Islet of Langerhans (tissue), 1 donor: ENCODE measurements at regions not wholly inside any gene's neighbourhood (a gene's known extent, or its start where the extent isn't known, plus 50 kb on each side); places are given as distances from the start of the nearest gene placed in this dataset.

ENCODE experiments used
- FAIRE-seq: peaks from one replicate; lab custom pipeline; 2011; peaks lifted over from hg19 to GRCh38; lab: Jason Lieb, UNC

DNA sequence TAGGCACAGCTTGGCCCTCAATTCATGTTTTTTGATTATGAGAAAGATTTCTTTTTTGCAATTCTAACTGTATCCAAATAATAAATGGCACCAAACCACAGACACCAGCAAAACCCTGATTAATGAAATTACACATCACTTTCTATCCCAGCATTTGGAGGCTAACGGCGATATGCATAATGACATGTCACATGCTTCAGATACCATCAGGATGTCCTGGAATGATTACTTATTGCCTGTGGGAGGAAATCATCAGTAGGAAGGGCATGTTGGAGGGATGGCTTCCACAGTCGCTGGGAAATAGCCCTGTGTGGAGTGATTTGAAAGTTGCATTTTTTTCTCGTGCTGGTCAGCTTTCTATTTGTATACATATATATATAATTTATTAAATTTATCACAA, 121.7 kb downstream of the CMPK2 start:
- no peak for FAIRE-seq

DNA sequence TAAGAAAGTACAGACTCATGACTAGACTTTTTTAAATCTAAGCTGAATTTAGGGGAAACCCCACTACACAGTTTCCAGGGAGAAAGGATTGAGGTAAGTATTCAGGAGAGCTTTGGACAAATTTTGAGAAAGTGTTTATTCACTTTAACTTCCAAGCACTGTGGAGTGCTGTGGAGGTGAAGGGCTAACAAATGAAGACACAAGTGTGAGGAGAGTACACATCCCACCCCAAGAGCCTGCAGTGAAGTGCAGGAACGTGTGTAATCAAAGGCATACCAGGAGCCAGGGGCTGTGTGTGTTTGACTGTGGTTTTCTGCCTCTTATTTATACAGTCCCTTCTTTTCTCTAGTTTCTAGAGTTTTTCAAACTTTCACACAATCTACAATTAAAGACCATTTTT, 118.3 kb downstream of the CMPK2 start:
- FAIRE-seq, result no peak

DNA sequence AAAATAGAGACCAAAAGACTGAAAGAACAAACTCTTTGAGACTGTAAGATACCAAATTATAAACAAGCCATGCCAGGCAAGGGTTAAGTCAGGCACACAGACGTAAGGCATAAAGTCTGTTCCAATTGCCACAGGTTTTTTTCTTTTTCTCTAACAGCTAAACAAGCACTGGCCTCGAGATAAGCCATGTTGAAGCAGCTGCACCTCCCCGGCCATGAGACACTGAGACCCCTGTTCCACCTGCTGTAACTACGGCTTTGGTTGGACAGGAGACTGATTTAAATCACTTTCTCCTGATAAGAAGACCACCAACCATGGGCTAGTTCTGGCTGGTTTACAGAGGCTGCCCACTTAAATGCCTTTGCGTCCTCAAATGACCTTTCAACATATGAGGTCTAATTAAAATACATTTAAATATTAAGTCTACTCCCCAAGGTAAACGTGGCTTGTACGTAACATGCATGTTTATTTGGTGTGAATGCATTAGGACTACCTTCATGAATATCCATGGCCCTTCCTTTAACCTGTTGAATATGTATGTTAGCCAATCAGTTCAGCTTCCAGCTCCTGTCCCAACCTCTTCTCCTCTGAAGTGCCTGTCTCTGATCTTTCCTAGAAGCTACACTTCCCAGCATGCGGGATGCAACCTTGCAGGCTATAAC, 117.2 kb downstream of the CMPK2 start:
- no peak for FAIRE-seq

DNA sequence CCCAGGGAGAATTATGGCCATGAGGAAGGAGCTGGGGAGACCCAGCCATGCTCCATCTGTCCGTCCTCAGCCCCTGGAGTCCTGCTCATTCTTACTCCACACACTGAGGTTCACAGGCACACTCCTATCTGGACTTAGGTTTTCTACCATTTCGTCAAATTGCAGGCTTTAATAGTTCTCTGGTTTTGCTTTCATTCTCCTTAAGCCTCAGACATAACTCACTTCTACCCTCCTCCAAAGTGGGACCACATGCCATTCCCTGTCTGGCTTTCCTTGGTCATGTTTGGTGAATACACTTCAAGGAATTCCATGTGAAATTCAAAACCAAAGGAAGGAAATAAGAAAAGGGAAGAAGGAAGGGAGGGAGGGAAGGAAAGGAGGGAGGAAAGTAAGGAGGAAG, 115.7 kb downstream of the CMPK2 start:
- no peak for FAIRE-seq

DNA sequence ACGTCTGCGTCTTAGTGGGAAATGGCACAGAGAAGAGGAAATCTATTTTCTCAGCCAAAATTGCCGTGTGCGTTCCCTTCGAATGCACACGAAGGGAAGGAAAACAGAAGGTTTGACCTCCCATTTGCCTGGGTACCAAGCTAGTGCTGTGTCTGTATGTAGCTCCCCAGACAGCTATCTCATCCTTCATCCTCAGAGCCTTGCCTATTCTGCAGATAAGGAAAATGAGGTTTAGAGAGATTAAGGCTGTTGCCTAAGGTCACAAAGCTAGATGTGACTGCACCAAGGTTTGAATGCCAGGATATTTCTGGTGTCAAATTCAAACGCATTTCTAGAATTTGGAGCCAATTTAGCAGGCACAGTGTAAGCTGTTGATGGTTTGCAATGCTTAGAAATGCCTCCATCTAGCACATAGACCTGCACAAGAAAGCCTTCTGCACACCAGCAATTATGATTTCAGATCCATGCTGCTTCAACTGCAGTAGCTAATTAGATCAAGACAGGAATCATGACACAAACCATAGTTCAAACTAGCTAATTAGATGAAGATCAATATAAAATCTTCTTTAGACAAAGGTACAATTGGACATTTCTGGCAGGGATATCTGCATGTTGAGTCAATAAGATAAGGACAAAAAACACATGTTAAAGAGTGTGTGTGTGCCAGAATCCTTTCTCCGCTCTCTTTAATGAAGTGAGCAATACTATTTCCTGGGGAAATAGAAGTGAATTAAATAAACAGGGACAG, 115.1 kb downstream of the CMPK2 start:
- no peak for FAIRE-seq

DNA sequence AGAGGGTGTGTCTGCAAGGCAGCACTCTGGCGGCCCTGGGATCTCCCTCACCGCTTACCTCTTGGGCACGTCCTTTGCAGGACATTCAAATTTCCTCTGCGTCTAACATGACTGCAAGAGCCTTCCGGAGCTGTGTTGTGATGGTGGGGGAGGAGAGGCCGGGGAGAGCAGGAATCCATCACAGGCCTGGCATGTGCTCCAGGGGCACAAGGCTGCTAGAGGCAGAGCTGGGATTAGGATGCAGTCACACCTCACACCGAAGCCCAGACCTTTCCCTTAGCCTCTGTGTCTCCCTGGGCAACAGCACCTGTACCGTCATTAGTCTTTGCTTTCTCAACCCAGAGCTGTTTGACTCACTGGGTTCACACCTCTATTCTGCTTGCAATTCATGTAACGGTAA, 111.3 kb downstream of the CMPK2 start:
- FAIRE-seq, result no peak

DNA sequence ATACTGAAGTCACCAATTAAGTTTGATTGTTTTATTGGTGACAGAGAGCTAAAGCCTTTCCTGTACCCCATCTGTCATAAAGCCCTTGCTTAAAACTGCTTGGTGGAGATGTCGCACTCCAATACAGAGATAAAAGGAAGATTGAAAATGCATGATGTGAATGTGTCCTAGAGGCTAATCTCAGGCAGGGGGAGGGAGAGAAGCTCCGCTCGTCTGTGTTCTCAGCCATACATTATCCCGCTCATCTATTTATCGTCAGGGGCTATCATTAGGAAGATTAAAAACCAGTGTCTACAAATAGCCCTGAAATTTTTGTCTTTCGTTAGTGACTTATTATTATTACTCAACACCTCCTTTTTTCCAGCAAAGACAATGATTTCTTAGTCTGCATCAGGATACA, 110.3 kb downstream of the CMPK2 start:
- no peak for FAIRE-seq

DNA sequence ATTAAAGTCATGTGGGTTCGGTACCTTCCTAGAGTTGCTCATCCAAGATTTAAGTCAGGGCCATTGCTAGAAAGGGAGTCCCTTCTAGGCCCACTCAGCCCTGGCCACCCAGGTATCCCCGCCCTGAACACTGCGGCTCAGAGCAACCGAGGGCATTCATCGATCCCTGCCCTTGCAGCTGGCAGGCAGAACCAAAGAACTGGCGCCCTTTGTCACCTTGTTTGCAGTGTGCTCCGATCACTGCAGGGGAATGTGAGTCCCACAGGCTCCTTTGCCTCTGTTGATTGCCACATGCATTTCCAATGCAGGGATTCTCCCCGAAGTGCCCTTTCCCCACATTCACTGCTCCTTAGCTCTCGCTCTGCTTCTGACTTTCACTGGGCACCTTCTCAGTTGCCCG, 108.5 kb downstream of the CMPK2 start:
- FAIRE-seq, result no peak

DNA sequence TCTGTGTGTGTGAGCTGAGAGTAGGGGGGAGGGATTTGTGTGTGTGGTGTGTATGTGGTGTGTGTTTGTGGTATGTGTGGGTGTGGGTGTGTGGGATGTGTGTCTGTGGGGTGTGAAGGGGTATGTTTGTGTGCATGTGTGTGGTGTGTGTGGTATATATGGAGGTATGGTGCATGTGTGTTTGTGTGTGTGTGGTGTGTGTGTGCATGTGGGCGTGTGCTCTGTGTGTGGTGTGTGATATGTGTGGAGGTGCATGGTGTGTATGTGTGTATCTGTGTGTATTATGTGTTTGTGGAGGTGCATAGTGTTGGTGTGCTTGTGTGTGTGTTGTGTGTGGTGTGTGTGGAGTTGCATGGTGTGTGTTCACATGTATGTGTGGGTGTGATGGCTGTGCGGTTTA, 106.0 kb downstream of the CMPK2 start:
- no peak for FAIRE-seq

DNA sequence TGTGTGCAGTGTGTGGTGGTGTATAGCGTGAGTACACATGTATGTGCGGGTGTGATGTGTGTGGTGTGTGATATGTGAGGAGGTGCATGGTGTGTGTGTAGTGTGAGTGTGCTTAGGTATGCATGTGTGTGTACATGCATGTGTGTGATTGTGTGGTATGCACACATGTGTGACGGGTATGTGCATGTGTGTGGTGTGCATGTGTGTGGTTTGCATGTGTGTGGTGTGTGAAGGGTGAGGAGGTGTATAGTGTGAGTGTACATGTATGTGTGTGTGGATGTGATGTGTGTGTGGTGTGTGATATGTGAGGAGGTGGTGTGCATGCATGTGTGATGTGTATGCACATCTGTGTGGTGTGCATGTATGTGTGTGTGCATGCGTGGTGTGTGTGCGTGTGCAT, 105.6 kb downstream of the CMPK2 start:
- no peak for FAIRE-seq

DNA sequence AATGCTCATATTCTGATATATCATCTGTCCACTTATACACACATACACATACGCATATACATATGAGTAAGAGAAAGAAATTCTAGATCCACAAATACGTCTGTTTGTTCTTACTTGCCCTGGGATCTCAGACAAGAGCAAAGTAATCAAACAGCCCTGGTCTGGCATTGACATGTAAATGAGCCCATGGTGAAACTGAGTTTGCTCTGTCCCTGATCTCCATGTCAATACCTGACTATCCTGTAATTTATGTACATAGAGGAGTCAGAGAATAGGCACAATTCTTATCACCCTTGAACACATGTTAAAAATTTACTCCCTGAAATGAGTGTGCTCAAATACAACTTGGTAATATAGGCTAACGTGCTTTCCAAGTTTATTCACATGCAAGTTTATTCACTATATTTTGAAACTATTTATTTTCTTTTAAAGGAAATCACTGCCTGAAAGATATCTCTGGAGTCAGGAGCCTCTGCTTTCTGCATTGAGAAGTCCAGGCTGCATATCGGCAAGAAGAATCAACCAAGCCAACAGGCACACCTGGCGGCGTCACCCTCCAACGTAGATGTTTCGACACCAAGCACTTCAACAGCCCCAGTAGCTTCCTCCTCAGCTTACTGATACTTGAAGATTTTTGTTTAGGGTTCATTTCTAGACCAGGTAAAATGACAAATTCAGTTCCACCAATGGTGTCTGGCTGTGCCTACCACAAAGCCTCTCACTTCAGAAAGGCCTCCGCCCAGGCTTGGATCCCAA, 100.6 kb downstream of the CMPK2 start:
- no peak for FAIRE-seq

DNA sequence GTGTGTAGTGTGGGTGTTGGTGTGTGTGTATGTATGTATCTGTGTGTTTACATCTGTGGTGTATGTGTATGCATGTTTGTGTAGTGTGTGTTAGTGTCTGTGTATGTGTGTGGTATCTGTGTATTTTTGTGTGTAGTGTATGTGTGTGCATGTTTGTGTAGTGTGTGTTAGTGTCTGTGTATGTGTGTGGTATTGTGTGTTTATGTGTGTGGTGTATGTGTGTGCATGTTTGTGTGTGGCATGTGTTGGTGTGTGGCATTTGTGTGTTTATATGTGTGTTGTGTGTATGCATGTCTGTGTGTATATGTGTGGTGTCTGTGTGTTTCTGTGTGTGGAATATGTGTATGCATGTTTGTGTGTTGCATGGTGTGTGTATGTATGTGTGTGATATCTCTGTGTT, 96.4 kb downstream of the CMPK2 start:
- FAIRE-seq, result no peak

DNA sequence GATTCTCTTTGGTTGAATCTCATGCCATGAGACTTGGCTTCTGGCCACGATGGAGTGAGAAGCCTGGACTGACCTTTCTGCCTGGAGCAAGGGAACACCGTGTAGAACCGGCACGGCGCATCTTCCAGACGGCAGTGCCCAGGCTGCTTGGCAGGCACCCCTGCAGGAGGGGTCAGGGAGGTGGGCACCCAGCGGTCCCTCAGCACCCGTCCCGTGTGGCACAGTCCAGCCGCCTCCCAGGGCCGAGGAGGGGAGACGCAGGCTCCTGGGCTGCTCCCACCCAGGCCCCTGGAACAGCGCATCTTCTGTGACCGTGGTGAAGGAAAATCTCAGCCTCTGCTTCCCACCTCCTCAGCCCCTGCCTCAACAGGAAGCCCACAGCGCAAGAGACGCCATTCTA, 95.7 kb downstream of the CMPK2 start:
- FAIRE-seq, result no peak

DNA sequence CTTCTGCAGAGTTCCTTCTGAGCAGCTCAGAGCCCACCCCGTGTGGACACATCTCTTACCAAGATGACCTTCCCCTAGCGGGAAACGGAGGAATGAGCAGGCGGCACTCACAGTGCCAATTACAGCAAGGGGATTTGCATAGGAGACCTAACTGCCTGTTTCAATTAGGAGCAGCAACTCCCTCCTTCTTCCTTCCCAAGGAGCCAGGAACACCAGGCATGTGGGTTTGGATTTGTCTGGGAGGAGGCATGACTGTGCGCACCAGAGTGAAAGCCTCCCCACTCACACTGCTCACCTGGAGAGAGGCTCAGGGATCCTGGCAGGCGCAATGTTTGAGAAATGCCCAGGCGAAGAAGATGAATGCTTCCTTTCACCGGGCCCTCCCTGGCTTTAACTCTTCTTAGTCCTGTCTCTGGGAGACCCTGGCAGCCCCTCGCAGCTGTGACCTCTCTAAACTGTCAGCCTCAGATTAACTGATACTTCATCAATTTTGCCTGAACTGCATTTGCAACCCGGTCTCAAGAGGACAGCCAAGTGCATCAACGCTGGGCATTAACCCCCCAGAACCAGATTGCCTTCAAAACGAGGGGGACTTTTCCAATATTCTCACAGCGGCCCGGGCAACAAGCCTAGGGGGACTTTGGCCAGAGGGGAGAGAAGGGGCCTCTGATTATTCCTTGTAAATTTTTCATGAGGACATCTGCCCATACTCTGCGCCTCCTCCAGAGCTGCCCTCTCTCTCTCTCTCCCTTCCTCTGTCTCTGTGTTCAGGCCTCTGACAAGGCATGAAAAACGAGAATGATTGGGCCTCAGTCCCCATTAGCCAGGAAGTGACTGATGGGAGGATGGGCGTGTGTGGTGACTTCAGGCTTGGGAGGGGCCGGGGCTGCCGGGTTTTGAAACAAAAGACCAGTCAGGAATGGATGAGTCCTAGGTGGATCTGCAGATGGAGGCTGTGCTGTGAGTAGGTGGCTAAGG, 93.8 kb downstream of the CMPK2 start:
- FAIRE-seq, result no peak

DNA sequence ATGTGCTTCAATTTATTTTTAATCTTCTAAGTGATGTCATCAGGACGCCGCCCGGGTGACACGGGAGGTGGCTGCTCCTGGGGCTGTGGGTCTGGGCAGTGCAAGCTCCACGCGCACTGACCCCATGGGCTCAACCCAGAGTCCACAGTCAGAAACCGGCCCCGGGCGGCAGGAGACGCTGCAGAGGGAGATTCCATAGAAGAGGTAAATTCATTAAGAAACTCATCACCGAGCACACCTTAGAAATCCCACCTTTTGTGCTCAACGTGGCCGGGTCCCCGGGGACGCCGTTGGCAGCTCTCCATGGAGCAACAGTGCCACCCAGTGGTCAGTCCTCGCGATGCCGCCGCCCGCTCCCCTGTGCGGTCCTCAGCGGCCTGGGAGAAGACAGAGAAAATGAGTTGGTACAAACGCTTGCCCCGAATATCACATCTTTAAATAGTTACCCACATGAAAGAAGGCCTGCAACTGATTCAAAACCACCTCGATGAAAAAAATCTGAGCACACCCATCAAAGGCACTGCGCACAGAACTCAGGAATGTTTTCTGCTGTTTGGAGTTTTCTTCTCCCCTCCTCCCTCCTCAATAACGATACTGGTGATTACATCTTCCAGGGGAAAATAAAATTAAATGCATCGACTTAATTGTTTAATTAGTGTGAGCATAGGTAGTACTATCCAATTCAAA, 92.6 kb downstream of the CMPK2 start:
- no peak for FAIRE-seq

DNA sequence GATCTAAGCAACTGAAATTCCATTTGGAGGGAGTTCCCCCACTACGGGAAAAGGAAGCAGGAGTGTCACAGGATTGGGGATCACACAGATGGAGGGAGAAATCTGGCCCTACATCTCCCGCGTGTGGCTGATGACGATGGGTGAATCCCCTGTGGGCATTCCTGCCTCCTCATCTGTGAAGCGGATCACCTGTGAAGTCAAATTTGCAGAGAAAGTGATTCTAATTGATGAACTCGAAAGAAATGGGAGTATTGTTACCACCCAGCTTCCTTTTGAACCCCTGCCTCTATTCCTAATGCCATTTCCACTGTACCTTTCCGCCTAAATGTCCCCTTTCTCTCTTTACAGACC, 92.0 kb downstream of the CMPK2 start:
- FAIRE-seq, result no peak

DNA sequence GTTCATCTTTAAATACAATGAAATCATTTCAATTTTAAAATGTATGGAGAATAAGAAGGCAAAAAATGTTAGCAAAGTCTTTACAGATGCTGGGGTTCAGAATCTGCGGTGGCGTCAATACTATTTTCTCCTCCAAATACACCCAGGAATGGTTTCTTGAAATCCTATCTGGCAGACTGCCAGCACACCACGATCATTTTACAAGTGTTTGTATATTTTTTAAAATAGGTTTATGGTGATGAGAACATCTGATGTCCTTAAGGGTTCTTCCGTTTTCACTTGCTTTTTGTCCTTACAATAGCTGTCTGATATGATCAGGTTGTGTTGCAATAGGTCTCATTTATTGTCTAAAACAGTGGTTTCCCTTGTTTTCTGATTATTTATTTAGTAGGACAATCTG, 89.6 kb downstream of the CMPK2 start:
- FAIRE-seq, result no peak

DNA sequence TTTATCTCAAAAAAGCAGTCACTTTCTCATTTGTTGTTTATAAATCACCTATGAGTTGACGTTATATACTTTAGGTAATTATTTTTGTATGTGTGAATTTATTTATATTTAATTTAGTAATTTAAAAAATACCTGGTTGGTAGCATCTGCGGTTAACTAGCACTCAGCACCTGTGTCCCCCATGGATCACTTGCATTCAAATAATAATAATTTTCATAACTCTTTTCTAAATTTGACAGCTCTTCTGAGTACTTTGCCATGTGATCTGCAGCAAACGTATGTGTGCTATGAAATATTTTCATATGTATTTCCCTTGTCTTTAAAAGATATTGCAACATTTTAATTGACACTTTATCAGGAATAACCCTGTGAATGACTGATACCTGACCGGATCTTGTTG, 88.1 kb downstream of the CMPK2 start:
- no peak for FAIRE-seq

DNA sequence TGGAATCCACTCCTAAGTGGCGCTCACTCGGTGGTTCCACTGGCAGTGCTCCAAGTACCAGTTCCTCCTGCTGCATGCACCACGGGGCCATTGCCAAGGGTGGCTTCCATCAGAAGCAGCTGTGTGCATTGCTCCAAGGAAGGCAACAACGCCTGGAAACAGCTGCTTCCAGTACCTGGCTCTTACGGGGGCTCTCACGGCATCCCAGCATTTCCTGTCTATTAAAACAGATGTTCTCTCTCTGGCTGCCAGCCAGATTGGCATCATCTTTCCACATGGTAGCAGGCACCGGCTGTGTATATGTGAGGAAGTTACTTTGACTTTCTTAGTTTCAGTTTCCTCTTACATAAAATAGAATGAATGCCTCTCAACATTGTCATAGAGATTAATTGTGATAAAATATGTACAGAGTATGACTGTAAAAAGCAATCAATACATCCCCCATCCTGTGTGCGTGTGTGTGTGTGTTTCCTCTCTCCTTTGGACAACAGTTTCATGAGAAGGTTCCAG, 84.9 kb downstream of the CMPK2 start:
- peak; percentile 72 for FAIRE-seq

DNA sequence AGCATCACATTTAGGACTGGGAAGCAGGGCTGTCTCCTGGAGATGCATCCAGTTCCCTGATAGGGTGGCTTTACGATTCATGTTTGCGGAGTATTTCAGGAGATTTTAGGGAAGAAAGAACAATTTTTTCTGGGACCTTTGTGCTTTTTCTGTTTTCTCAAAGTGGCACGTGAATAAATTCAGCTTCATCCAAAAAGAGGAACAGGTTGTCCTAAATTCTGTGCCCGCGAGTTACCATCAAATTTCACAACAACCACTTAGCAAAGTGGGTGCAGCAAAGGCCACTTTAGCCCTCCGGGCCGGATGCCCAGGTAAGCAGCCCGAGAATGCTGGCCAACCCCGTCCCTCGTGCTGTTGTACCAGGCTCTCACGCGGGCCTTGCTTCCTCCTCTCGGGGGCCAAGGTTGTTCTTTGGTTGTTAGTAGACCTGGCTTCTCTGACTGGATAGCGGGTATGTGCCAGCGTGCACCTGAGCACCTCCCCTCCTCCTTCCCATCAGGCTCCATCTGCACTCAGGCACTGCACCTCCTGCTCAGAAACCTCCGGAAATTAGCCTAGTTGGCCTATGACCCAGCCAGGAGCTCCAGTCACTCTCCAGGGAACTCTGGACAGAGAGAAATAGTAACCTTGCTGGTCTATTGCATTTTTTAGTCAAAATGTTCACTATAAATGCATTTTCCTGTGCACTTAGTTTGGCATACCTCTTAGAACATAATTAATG, 83.0 kb downstream of the CMPK2 start:
- FAIRE-seq, result no peak

DNA sequence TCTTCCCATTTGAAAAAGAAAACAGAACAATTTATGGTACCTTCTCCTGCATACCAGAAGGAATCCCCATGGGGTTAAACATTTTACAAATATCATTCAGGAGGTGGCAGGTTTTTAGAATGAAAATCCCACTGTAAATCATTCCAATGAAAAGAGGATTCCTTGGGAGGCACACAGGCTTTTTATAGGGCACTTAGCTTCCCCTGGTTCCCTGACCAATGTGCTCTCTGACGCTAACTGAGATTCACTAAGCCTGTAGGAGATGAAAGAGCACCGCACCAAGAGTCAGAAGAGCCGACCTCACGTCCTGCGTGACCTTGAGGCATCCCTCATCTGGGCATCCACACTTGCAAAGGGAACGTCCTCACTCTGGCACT, 82.5 kb downstream of the CMPK2 start:
- no peak for FAIRE-seq
